H9 (cell line): ENCODE measurements at regions not wholly inside any gene's neighbourhood (a gene's known extent, or its start where the extent isn't known, plus 50 kb on each side); places are given as distances from the start of the nearest gene placed in this dataset.

Experiments
- DNase-seq: peaks from one replicate; pipeline ENCODE4 v3.0.0-alpha.2; 2017
- H2AFZ ChIP-seq: one replicate; pipeline ENCODE4 v1.6.1; 2013; ENCODE audit warnings: mild to moderate bottlenecking, low read length, control low read depth, moderate library complexity
- H2AK5ac ChIP-seq: 2 replicates; pipeline ENCODE4 v1.6.1; 2013; ENCODE audit warnings: low read length, control low read depth, mixed read lengths; ENCODE audit not compliant: insufficient read length
- H2BK120ac ChIP-seq: one replicate; pipeline ENCODE4 v1.6.1; 2013; ENCODE audit warnings: low read depth, mild to moderate bottlenecking, low read length, control low read depth, inconsistent platforms; ENCODE audit not compliant: poor library complexity, severe bottlenecking
- H2BK12ac ChIP-seq: 2 replicates; pipeline ENCODE4 v1.6.1; 2013; ENCODE audit warnings: low read length, control low read depth, mixed read lengths, low read depth; ENCODE audit not compliant: insufficient read length
- H2BK15ac ChIP-seq: 2 replicates; pipeline ENCODE4 v1.6.1; 2013; ENCODE audit warnings: low read depth, low read length, control low read depth
- H2BK20ac ChIP-seq: one replicate; pipeline ENCODE4 v1.6.1; 2013; ENCODE audit warnings: low read depth, mild to moderate bottlenecking, low read length, control low read depth, inconsistent platforms; ENCODE audit not compliant: poor library complexity, severe bottlenecking
- H2BK5ac ChIP-seq: 2 replicates; pipeline ENCODE4 v1.6.1; 2013; ENCODE audit warnings: low read length, control low read depth, mixed read lengths; ENCODE audit not compliant: insufficient read length
- H3K14ac ChIP-seq: 2 replicates; pipeline ENCODE4 v1.6.1; 2013; ENCODE audit warnings: low read length, control low read depth; ENCODE audit not compliant: insufficient read depth
- H3K18ac ChIP-seq: 2 replicates; pipeline ENCODE4 v1.6.1; 2013; ENCODE audit warnings: low read depth, mild to moderate bottlenecking, mixed read lengths, low read length, control low read depth; ENCODE audit not compliant: insufficient read length
- H3K23ac ChIP-seq: 2 replicates; pipeline ENCODE4 v1.6.1; 2013; ENCODE audit warnings: low read length, control low read depth, mixed read lengths, low read depth; ENCODE audit not compliant: insufficient read length
- H3K23me2 ChIP-seq: 2 replicates; pipeline ENCODE4 v1.6.1; 2013; ENCODE audit warnings: low read depth, mild to moderate bottlenecking, mixed read lengths, low read length, control low read depth; ENCODE audit not compliant: insufficient read length, poor library complexity, severe bottlenecking
- H3K27ac ChIP-seq: 2 replicates; pipeline ENCODE4 v1.5.1; 2013; ENCODE audit warnings: low read length, control low read depth, mixed read lengths, low read depth; ENCODE audit not compliant: insufficient read length
- H3K27me3 ChIP-seq: 2 replicates; pipeline ENCODE4 v1.6.1; 2013; ENCODE audit warnings: low read length, control low read depth, inconsistent platforms; ENCODE audit not compliant: insufficient read depth
- H3K4ac ChIP-seq: 2 replicates; pipeline ENCODE4 v1.6.1; 2013; ENCODE audit warnings: low read depth, mild to moderate bottlenecking, control low read depth, inconsistent platforms, low read length, moderate library complexity
- H3K4me1 ChIP-seq: 2 replicates; pipeline ENCODE4 v1.6.1; 2013; ENCODE audit warnings: low read length, control low read depth, inconsistent platforms; ENCODE audit not compliant: insufficient read depth
- H3K4me2 ChIP-seq: 2 replicates; pipeline ENCODE4 v1.6.1; 2013; ENCODE audit warnings: low read length, control low read depth, mixed read lengths; ENCODE audit not compliant: insufficient read length, insufficient read depth
- H3K56ac ChIP-seq: 2 replicates; pipeline ENCODE4 v1.6.1; 2013; ENCODE audit warnings: low read depth, mild to moderate bottlenecking, mixed read lengths, low read length, control low read depth; ENCODE audit not compliant: insufficient read length
- H3K79me1 ChIP-seq: 2 replicates; pipeline ENCODE4 v1.6.1; 2013; ENCODE audit warnings: low read depth, mild to moderate bottlenecking, moderate library complexity, low read length, control low read depth, inconsistent platforms; ENCODE audit not compliant: insufficient read depth, poor library complexity, severe bottlenecking
- H3K79me2 ChIP-seq: 2 replicates; pipeline ENCODE4 v1.6.1; 2013; ENCODE audit warnings: low read length, control low read depth, inconsistent platforms; ENCODE audit not compliant: insufficient read depth
- H3K9ac ChIP-seq: 2 replicates; pipeline ENCODE4 v1.6.1; 2013; ENCODE audit warnings: low read length, control low read depth, mixed read lengths; ENCODE audit not compliant: insufficient read length; ENCODE audit errors: extremely low read depth
- H3K9me3 ChIP-seq: one replicate; pipeline ENCODE4 v1.6.1; 2013; ENCODE audit warnings: low read depth, low read length, inconsistent platforms; ENCODE audit not compliant: control insufficient read depth
- H3T11ph ChIP-seq: one replicate; pipeline ENCODE4 v1.6.1; 2013; ENCODE audit warnings: mild to moderate bottlenecking, low read length, control low read depth, inconsistent platforms
- H4K20me1 ChIP-seq: one replicate; pipeline ENCODE4 v1.6.1; 2013; ENCODE audit not compliant: control insufficient read depth, insufficient read length, insufficient read depth
- H4K5ac ChIP-seq: 2 replicates; pipeline ENCODE4 v1.6.1; 2013; ENCODE audit warnings: low read depth, mild to moderate bottlenecking, mixed read lengths, low read length, control low read depth; ENCODE audit not compliant: insufficient read length
- H4K8ac ChIP-seq: replicated peaks from 2 replicates; pipeline ENCODE4 v1.6.1; 2013; ENCODE audit warnings: low read length, control low read depth, mixed read lengths, low read depth; ENCODE audit not compliant: insufficient read length
- H4K91ac ChIP-seq: 2 replicates; pipeline ENCODE4 v1.6.1; 2013; ENCODE audit warnings: low read depth, mild to moderate bottlenecking, moderate library complexity, mixed read lengths, low read length, control low read depth; ENCODE audit not compliant: insufficient read length
- H3K27ac Mint-ChIP-seq, 3 experiments: 2 replicates in 2 of 3; 3 replicates in 1 of 3; pipeline ENCODE4 v1.8.0; 2020 to 2021; ENCODE audit warnings: mixed read lengths in 3 of 3, mild to moderate bottlenecking in 1 of 3, moderate library complexity in 1 of 3
- H3K27me3 Mint-ChIP-seq: 2 replicates; pipeline ENCODE4 v1.8.0; 2021; ENCODE audit warnings: low read depth, mild to moderate bottlenecking, moderate library complexity, mixed read lengths
- H3K36me3 Mint-ChIP-seq, 3 experiments: 2 replicates in 2 of 3; 3 replicates in 1 of 3; pipeline ENCODE4 v1.8.0; 2020 to 2021; ENCODE audit warnings: low read depth in 3 of 3, mixed read lengths in 3 of 3; ENCODE audit not compliant: insufficient read depth in 1 of 3
- H3K4me1 Mint-ChIP-seq, 2 experiments: 2 replicates each; pipeline ENCODE4 v1.8.0; 2020; ENCODE audit warnings: mixed read lengths in 2 of 2
- H3K4me3 Mint-ChIP-seq, 2 experiments: 2 replicates in 1 of 2; 3 replicates in 1 of 2; pipeline ENCODE4 v1.8.0; 2020 to 2021; ENCODE audit warnings: mild to moderate bottlenecking in 2 of 2, mixed read lengths in 2 of 2, moderate library complexity in 1 of 2
- H3K9me3 Mint-ChIP-seq, 2 experiments: 2 replicates in 1 of 2; 3 replicates in 1 of 2; pipeline ENCODE4 v1.8.0; 2020; ENCODE audit warnings: mild to moderate bottlenecking in 2 of 2, mixed read lengths in 2 of 2, moderate library complexity in 1 of 2
- CTCF ChIP-seq: fragments of 200-600 bp; sonication (generic); conservative IDR thresholded peaks from 3 replicates; pipeline ENCODE4 v1.8.0; 2021; ENCODE audit warnings: antibody characterized with exemption, mild to moderate bottlenecking
- WGBS: extraction: QIAGEN DNeasy Blood & Tissue Kit; methylation state at CpG from one replicate; pipeline ENCODE4 v1.1.7; 2013; ENCODE audit warnings: missing lambda C conversion rate, low lambda C conversion rate, mixed read lengths; ENCODE audit not compliant: insufficient read length; ENCODE audit errors: extremely low coverage; 5-methylcytosine and 5-hydroxymethylcytosine counted together

- no peaks in the 10 kb centered on the region for H3K27me3 ChIP-seq
- no peak overlapping the region for H3K4me2 ChIP-seq
- no peak overlapping the region for H2AK5ac ChIP-seq
These were observed 193.6 kb downstream of the GALC start for GRCh38 chr14:87799400-87799799.

More at GRCh38 chr14:87799400-87799799, 193.6 kb downstream of the GALC start:
- H3K27me3 Mint-ChIP-seq: peaks cover 5% of the 10 kb centered on the region
- no peak overlapping the region for H3K9ac ChIP-seq
- no peak overlapping the region for H2BK15ac ChIP-seq
- H3K23me2 ChIP-seq: no peaks in the 10 kb centered on the region
- no peak for DNase-seq
- H2AFZ ChIP-seq: no peak overlapping the region
- H2BK5ac ChIP-seq: no peak overlapping the region
- H3K9me3 Mint-ChIP-seq: peaks cover 9 to 10% of the 10 kb centered on the region in 2 experiments
- H3K23ac ChIP-seq: no peak overlapping the region
- no peak overlapping the region; a peak in 2 of 7 replicates for H3K27ac Mint-ChIP-seq
- H3K79me1 ChIP-seq: no peaks in the 10 kb centered on the region
- H3K4ac ChIP-seq: no peak overlapping the region
- no peak overlapping the region for H2BK12ac ChIP-seq
- no CpG with 5 or more reads among the region's 3 CpGs for WGBS
- peaks cover 24 to 27% of the 10 kb centered on the region in 2 experiments for H3K4me1 Mint-ChIP-seq
- peaks cover 0 to 2% (median 1%) of the 10 kb centered on the region in 3 experiments; a peak in 2 of 7 replicates for H3K36me3 Mint-ChIP-seq
- H3K27ac ChIP-seq: no peak overlapping the region
- H3K14ac ChIP-seq: no peak overlapping the region
- H3K4me1 ChIP-seq: peaks cover 4% of the 10 kb centered on the region; the same call in 1 of the 2 replicates
- H3K56ac ChIP-seq: no peak overlapping the region
- H3T11ph ChIP-seq: no peak overlapping the region
- no peaks in the 10 kb centered on the region for H3K9me3 ChIP-seq
- H4K91ac ChIP-seq: no peak overlapping the region
- no peak overlapping the region for H4K5ac ChIP-seq
- H3K18ac ChIP-seq: no peak overlapping the region
- H3K79me2 ChIP-seq: no peaks in the 10 kb centered on the region
- H2BK20ac ChIP-seq: no peak overlapping the region
- TF ChIP-seq CTCF: no peak
- H3K4me3 Mint-ChIP-seq: no peak overlapping the region
- no peaks in the 10 kb centered on the region for H4K20me1 ChIP-seq
- no peak overlapping the region for H2BK120ac ChIP-seq
- no peak overlapping the region for H4K8ac ChIP-seq
